ENCODE measurements at regions not wholly inside any gene's neighbourhood (a gene's known extent, or its start where the extent isn't known, plus 50 kb on each side); places are given as distances from the start of the nearest gene placed in this dataset.

- H3K9me2 ChIP-seq (ENCODE audit: insufficient read depth, low read length) = no peaks in the 10 kb centered on the region
- no peak overlapping the region for H3K4me3 ChIP-seq (ENCODE audit: low read length)
- no peak overlapping the region for H3K4me2 ChIP-seq (ENCODE audit: low read length)
- no peaks in the 10 kb centered on the region for H4K20me1 ChIP-seq (ENCODE audit: insufficient read depth)
- no peak overlapping the region for H3K27ac ChIP-seq (ENCODE audit: low read length)
- no peaks in the 10 kb centered on the region for H3K79me2 ChIP-seq (replicated peaks; ENCODE audit: insufficient read depth, low read length)
- H3K9me3 ChIP-seq (ENCODE audit: low read length) = no peaks in the 10 kb centered on the region
- TF ChIP-seq EP300 (conservative IDR thresholded peaks at IDR 0.05; ENCODE audit: poor library complexity, severe bottlenecking) (no peak), TAF1 (IDR thresholded peaks at IDR 0.05; ENCODE audit: low read depth) (no peak), RAD21 (conservative IDR thresholded peaks at IDR 0.05) (no peak), EZH2 (IDR thresholded peaks at IDR 0.05; ENCODE audit: borderline replicate concordance, insufficient read depth, low read length, poor library complexity, severe bottlenecking) (no peak), REST (IDR thresholded peaks at IDR 0.05; ENCODE audit: borderline replicate concordance) (no peak), CTCF (IDR thresholded peaks at IDR 0.05; ENCODE audit: poor library complexity, severe bottlenecking) (no peak), POLR2AphosphoS5 (IDR thresholded peaks at IDR 0.05) (no peak), SMC3 (conservative IDR thresholded peaks at IDR 0.05; ENCODE audit: poor library complexity) (no peak), MXI1 (conservative IDR thresholded peaks at IDR 0.05; ENCODE audit: poor library complexity, severe bottlenecking) (no peak)
- no peak overlapping the region for H3K9ac ChIP-seq (ENCODE audit: low read length)
- no peaks in the 10 kb centered on the region for H3F3A ChIP-seq (ENCODE audit: insufficient read depth, low read length, poor library complexity, severe bottlenecking)
- no peak overlapping the region for H2AFZ ChIP-seq (ENCODE audit: low read depth, low read length)
- no peaks in the 10 kb centered on the region for H3K36me3 ChIP-seq (ENCODE audit: insufficient read depth, low read length)
- no peaks in the 10 kb centered on the region for H3K27me3 ChIP-seq (ENCODE audit: insufficient read depth, low read depth, low read length)
These were observed 559.4 kb upstream of the KCNMB2 start for GRCh38 chr3:177976866-177977265.

- no peak overlapping the region for H3K9ac ChIP-seq (ENCODE audit: low read length)
These were observed 558.7 kb upstream of the KCNMB2 start for GRCh38 chr3:177977381-177978158.

More at GRCh38 chr3:177977381-177978158, 558.7 kb upstream of the KCNMB2 start:
- Histone ChIP-seq H3K27ac (ENCODE audit: low read length) (no peak overlapping the region), H3K9me3 (ENCODE audit: low read length) (no peaks in the 10 kb centered on the region), H3K79me2 (replicated peaks; ENCODE audit: insufficient read depth, low read length) (no peaks in the 10 kb centered on the region), H3K27me3 (ENCODE audit: insufficient read depth, low read depth, low read length) (no peaks in the 10 kb centered on the region), H3K9me2 (ENCODE audit: insufficient read depth, low read length) (no peaks in the 10 kb centered on the region), H3K36me3 (ENCODE audit: insufficient read depth, low read length) (no peaks in the 10 kb centered on the region), H3F3A (ENCODE audit: insufficient read depth, low read length, poor library complexity, severe bottlenecking) (no peaks in the 10 kb centered on the region), H4K20me1 (ENCODE audit: insufficient read depth) (no peaks in the 10 kb centered on the region), H2AFZ (ENCODE audit: low read depth, low read length) (no peak overlapping the region), H3K4me3 (ENCODE audit: low read length) (no peak overlapping the region), H3K4me2 (ENCODE audit: low read length) (no peak overlapping the region)
- TF ChIP-seq REST (IDR thresholded peaks at IDR 0.05; ENCODE audit: borderline replicate concordance) (no peak), CTCF (IDR thresholded peaks at IDR 0.05; ENCODE audit: poor library complexity, severe bottlenecking) (no peak), RAD21 (conservative IDR thresholded peaks at IDR 0.05) (no peak), EZH2 (IDR thresholded peaks at IDR 0.05; ENCODE audit: borderline replicate concordance, insufficient read depth, low read length, poor library complexity, severe bottlenecking) (no peak), SMC3 (conservative IDR thresholded peaks at IDR 0.05; ENCODE audit: poor library complexity) (no peak)

Data from neural cell (in vitro differentiated cells).